WTC11 (cell line): ENCODE measurements at regions not wholly inside any gene's neighbourhood (a gene's known extent, or its start where the extent isn't known, plus 50 kb on each side); places are given as distances from the start of the nearest gene placed in this dataset.

Experiments used
- ATAC-seq: fragments of 200-7000 bp; cut with Tn5 transposase; 2 replicates; pipeline ENCODE4 v1.10.0; 2021; ENCODE audit warnings: mild to moderate bottlenecking, moderate library complexity
- CTCF ChIA-PET: fragments of 300-600 bp; sonication (Branson Sonifier 250); formaldehyde crosslinking; loops from one replicate; lab custom pipeline; 2021; ENCODE audit warnings: antibody characterized with exemption; lab: Charles Lee
- POLR2A ChIA-PET: fragments of 350-600 bp; sonication (Branson Sonifier 250); formaldehyde crosslinking; loops from one replicate; lab custom pipeline; 2021; ENCODE audit warnings: antibody characterized with exemption; lab: Charles Lee
- DNase-seq: peaks from one replicate; pipeline ENCODE4 v3.0.0; 2021; ENCODE audit warnings: low spot score
- H3K27ac Mint-ChIP-seq: 2 replicates; pipeline ENCODE4 v1.8.0; 2021; ENCODE audit warnings: mixed read lengths
- H3K27me3 Mint-ChIP-seq: 2 replicates; pipeline ENCODE4 v1.8.0; 2021; ENCODE audit warnings: low read depth, mild to moderate bottlenecking, moderate library complexity, mixed read lengths
- H3K36me3 Mint-ChIP-seq: 2 replicates; pipeline ENCODE4 v1.8.0; 2021; ENCODE audit warnings: mixed read lengths
- H3K4me1 Mint-ChIP-seq: 2 replicates; pipeline ENCODE4 v1.8.0; 2022; ENCODE audit warnings: mixed read lengths
- H3K4me3 Mint-ChIP-seq: 2 replicates; pipeline ENCODE4 v1.8.0; 2021; ENCODE audit warnings: mild to moderate bottlenecking, moderate library complexity, mixed read lengths
- H3K9me3 Mint-ChIP-seq: 2 replicates; pipeline ENCODE4 v1.8.0; 2021; ENCODE audit warnings: mixed read lengths
- ATF3 ChIP-seq: sonication (generic); formaldehyde crosslinking; conservative IDR thresholded peaks from 2 replicates; pipeline ENCODE4 v1.8.1; 2022; ENCODE audit warnings: mild to moderate bottlenecking, missing genetic modification reagents
- CTCF ChIP-seq: fragments of 200-600 bp; IDR thresholded peaks from 2 replicates; pipeline ENCODE4 v1.8.0; 2022; ENCODE audit warnings: antibody characterized with exemption
- E2F1 ChIP-seq: sonication (generic); formaldehyde crosslinking; IDR thresholded peaks from 2 replicates; pipeline ENCODE4 v1.8.0; 2022; ENCODE audit warnings: mild to moderate bottlenecking, missing genetic modification reagents
- EMX1 ChIP-seq: fragments of 250-450 bp; sonication (Bioruptor Pico); IDR thresholded peaks from 2 replicates; pipeline ENCODE4 v1.8.0; 2021; ENCODE audit warnings: mild to moderate bottlenecking
- FOXJ3 ChIP-seq: sonication (generic); formaldehyde crosslinking; IDR thresholded peaks from 2 replicates; pipeline ENCODE4 v1.9.0; 2021; ENCODE audit warnings: missing genetic modification reagents, mild to moderate bottlenecking, borderline replicate concordance
- KAT7 ChIP-seq: sonication (generic); formaldehyde crosslinking; IDR thresholded peaks from 2 replicates; pipeline ENCODE4 v1.8.1; 2023; ENCODE audit warnings: missing genetic modification reagents, mild to moderate bottlenecking, borderline replicate concordance
- MXD4 ChIP-seq: fragments of 250-450 bp; sonication (Bioruptor Pico); IDR thresholded peaks from 2 replicates; pipeline ENCODE4 v1.8.0; 2021; ENCODE audit warnings: mild to moderate bottlenecking, moderate library complexity, borderline replicate concordance
- MYBL2 ChIP-seq: sonication (generic); formaldehyde crosslinking; IDR thresholded peaks from 2 replicates; pipeline ENCODE4 v1.8.1; 2023; ENCODE audit warnings: mild to moderate bottlenecking, moderate library complexity, missing genetic modification reagents
- NFE2L1 ChIP-seq: sonication (generic); formaldehyde crosslinking; IDR thresholded peaks from 2 replicates; pipeline ENCODE4 v1.8.1; 2023; ENCODE audit warnings: missing genetic modification reagents
- NR2C2 ChIP-seq: sonication (generic); formaldehyde crosslinking; IDR thresholded peaks from 2 replicates; pipeline ENCODE4 v1.8.0; 2022; ENCODE audit warnings: mild to moderate bottlenecking, missing genetic modification reagents
- SMAD3 ChIP-seq: sonication (generic); formaldehyde crosslinking; IDR thresholded peaks from 2 replicates; pipeline ENCODE4 v1.8.0; 2022; ENCODE audit warnings: missing genetic modification reagents, mild to moderate bottlenecking, borderline replicate concordance
- SOX15 ChIP-seq: fragments of 250-450 bp; sonication (Bioruptor Pico); IDR thresholded peaks from 2 replicates; pipeline ENCODE4 v1.9.0; 2021; ENCODE audit warnings: mild to moderate bottlenecking
- TEAD4 ChIP-seq: sonication (generic); formaldehyde crosslinking; IDR thresholded peaks from 2 replicates; pipeline ENCODE4 v1.8.0; 2022; ENCODE audit warnings: mild to moderate bottlenecking, missing genetic modification reagents
- ZBTB43 ChIP-seq: sonication (generic); formaldehyde crosslinking; IDR thresholded peaks from 2 replicates; pipeline ENCODE4 v1.8.1; 2023; ENCODE audit warnings: mild to moderate bottlenecking, missing genetic modification reagents
- ZNF121 ChIP-seq: sonication (generic); formaldehyde crosslinking; IDR thresholded peaks from 2 replicates; pipeline ENCODE4 v1.8.0; 2023; ENCODE audit warnings: missing genetic modification reagents
- ZNF232 ChIP-seq: sonication (generic); formaldehyde crosslinking; IDR thresholded peaks from 2 replicates; pipeline ENCODE4 v1.8.0; 2022; ENCODE audit warnings: mild to moderate bottlenecking, missing genetic modification reagents
- ZNF396 ChIP-seq: fragments of 250-450 bp; sonication (Bioruptor Pico); IDR thresholded peaks from 2 replicates; pipeline ENCODE4 v1.8.0; 2021; ENCODE audit warnings: mild to moderate bottlenecking, moderate library complexity, borderline replicate concordance
- ZNF416 ChIP-seq: fragments of 250-450 bp; sonication (Bioruptor Pico); IDR thresholded peaks from 2 replicates; pipeline ENCODE4 v1.9.0; 2021; ENCODE audit warnings: mild to moderate bottlenecking, inconsistent platforms
- ZNF425 ChIP-seq: fragments of 250-450 bp; sonication (Bioruptor Pico); conservative IDR thresholded peaks from 2 replicates; pipeline ENCODE4 v1.9.0; 2021; ENCODE audit warnings: mild to moderate bottlenecking
- ZNF512 ChIP-seq: sonication (generic); formaldehyde crosslinking; IDR thresholded peaks from 2 replicates; pipeline ENCODE4 v1.8.1; 2022; ENCODE audit warnings: missing genetic modification reagents, borderline replicate concordance
- ZNF532 ChIP-seq: fragments of 250-450 bp; sonication (Bioruptor Pico); IDR thresholded peaks from 2 replicates; pipeline ENCODE4 v1.9.0; 2021; ENCODE audit warnings: mild to moderate bottlenecking, borderline replicate concordance

GRCh38 chr7:16114071-16114470, 307.3 kb downstream of the CRPPA start (continued):
- TF ChIP-seq E2F1 (no peak), ZNF416 (no peak), ZBTB43 (CRISPR knock-in tag) (no peak), NFE2L1 (no peak), ZNF512 (CRISPR knock-in tag) (no peak), FOXJ3 (CRISPR knock-in tag) (no peak), NR2C2 (CRISPR knock-in tag) (no peak)

- H3K36me3 Mint-ChIP-seq: peaks cover 16% of the 10 kb centered on the region
- H3K9me3 Mint-ChIP-seq: peaks cover 38% of the 10 kb centered on the region
- TF ChIP-seq NFE2L1 (no peak), ZNF532 (CRISPR knock-in tag) (no peak), SMAD3 (CRISPR knock-in tag) (no peak), ZNF425 (CRISPR knock-in tag) (no peak), EMX1 (CRISPR knock-in tag) (no peak), E2F1 (no peak), SOX15 (no peak), KAT7 (CRISPR knock-in tag) (no peak), ATF3 (CRISPR knock-in tag) (no peak), ZNF232 (CRISPR knock-in tag) (no peak), TEAD4 (CRISPR knock-in tag) (no peak), MYBL2 (CRISPR knock-in tag) (no peak), MXD4 (CRISPR knock-in tag) (no peak), ZNF121 (CRISPR knock-in tag) (no peak), ZNF396 (no peak), CTCF (no peak)
- no peak overlapping the region for H3K27ac Mint-ChIP-seq
- no peak for DNase-seq
- no peaks in the 10 kb centered on the region for H3K4me1 Mint-ChIP-seq
- ChIA-PET POLR2A (no interaction called here), CTCF (no interaction called here)
- no peaks in the 10 kb centered on the region for H3K27me3 Mint-ChIP-seq
- H3K4me3 Mint-ChIP-seq: no peak overlapping the region
- ATAC-seq: no peak
These were observed 308.3 kb downstream of the CRPPA start for GRCh38 chr7:16113058-16113457.
